Stimulated activated CD4-positive, alpha-beta T cell treated with anti-CD3 and anti-CD28 coated beads, Interleukin-4, amount 100 ng/mL, for 4 hours (primary cell): ENCODE measurements at regions not wholly inside any gene's neighbourhood (a gene's known extent, or its start where the extent isn't known, plus 50 kb on each side); places are given as distances from the start of the nearest gene placed in this dataset.
"Not testable (repeated sequence)": the region's sequence is repeated elsewhere in the genome, so short reads cannot be mapped to it uniquely, and the experiment has no call there.

ENCODE experiments used
- DNase-seq, 2 experiments: peaks; one replicate each; pipeline ENCODE4 v3.0.0-alpha.2; 2020

GRCh38 chr18:39302481-39302880 lies 1736.9 kb upstream of the CELF4 start:
- DNase-seq = no peak

GRCh38 chr18:39299152-39299551 lies 1733.6 kb upstream of the CELF4 start:
- DNase-seq = no peak

- no peak for DNase-seq
Measured at GRCh38 chr18:39297225-39297624, 1731.6 kb upstream of the CELF4 start.

- no peak for DNase-seq
Measured at GRCh38 chr18:39296293-39296888, 1730.8 kb upstream of the CELF4 start.

- DNase-seq = no peak
Measured at GRCh38 chr18:39276764-39277163, 1711.2 kb upstream of the CELF4 start.

GRCh38 chr18:39274535-39274934 lies 1708.9 kb upstream of the CELF4 start:
- no peak for DNase-seq

GRCh38 chr18:39272230-39272629 lies 1706.6 kb upstream of the CELF4 start:
- no peak for DNase-seq

GRCh38 chr18:39271654-39272053 lies 1706.1 kb upstream of the CELF4 start:
- no peak for DNase-seq

GRCh38 chr18:39260565-39260964 lies 1695.0 kb upstream of the CELF4 start:
- no peak for DNase-seq

- no peak for DNase-seq
Measured at GRCh38 chr18:39259736-39260135, 1694.1 kb upstream of the CELF4 start.

- DNase-seq = no peak
Measured at GRCh38 chr18:39244242-39244641, 1678.6 kb upstream of the CELF4 start.

GRCh38 chr18:39241534-39241933 lies 1675.9 kb upstream of the CELF4 start:
- DNase-seq = no peak

GRCh38 chr18:39238981-39239660 lies 1673.5 kb upstream of the CELF4 start:
- DNase-seq = no peak

GRCh38 chr18:39235118-39235719 lies 1669.6 kb upstream of the CELF4 start:
- DNase-seq = no peak

- no peak for DNase-seq
Measured at GRCh38 chr18:39232937-39233336, 1667.3 kb upstream of the CELF4 start.

GRCh38 chr18:39232490-39232889 lies 1666.9 kb upstream of the CELF4 start:
- no peak for DNase-seq

- DNase-seq = no peak
Measured at GRCh38 chr18:39230086-39230803, 1664.6 kb upstream of the CELF4 start.

- DNase-seq = not testable (repeated sequence)
Measured at GRCh38 chr18:39227769-39228168, 1662.2 kb upstream of the CELF4 start.

- no peak for DNase-seq
Measured at GRCh38 chr18:39225373-39225772, 1659.8 kb upstream of the CELF4 start.

GRCh38 chr18:39223283-39223682 lies 1657.7 kb upstream of the CELF4 start:
- DNase-seq = no peak

- DNase-seq = no peak
Measured at GRCh38 chr18:39215920-39216319, 1650.3 kb upstream of the CELF4 start.

- no peak for DNase-seq
Measured at GRCh38 chr18:39211461-39211860, 1645.9 kb upstream of the CELF4 start.

GRCh38 chr18:39209173-39209572 lies 1643.6 kb upstream of the CELF4 start:
- DNase-seq = no peak

- no peak for DNase-seq
Measured at GRCh38 chr18:39208729-39209128, 1643.1 kb upstream of the CELF4 start.
